ENCODE measurements at regions not wholly inside any gene's neighbourhood (a gene's known extent, or its start where the extent isn't known, plus 50 kb on each side); places are given as distances from the start of the nearest gene placed in this dataset.

DNA sequence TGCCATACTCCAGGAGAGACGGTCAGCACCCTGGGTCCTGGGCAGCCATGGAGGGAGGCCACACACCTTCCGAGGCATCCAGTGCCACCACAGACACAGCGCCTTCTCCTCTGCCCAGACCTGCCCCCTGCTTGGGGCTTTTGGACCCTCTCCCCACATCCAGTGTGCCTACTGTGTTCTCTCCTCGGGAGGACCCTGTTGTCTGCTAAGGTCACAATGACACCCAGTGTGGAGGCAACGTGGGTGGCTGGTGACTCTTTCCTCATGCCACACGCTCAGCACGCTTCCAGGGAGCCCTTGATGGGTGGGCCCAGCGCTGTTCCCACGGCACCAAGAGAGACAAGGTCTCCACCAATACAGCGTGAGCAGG lies 251.9 kb downstream of the EIPR1 start:
- no peak for TF ChIP-seq ZNF274 (IDR thresholded peaks at IDR 0.05; ENCODE audit: low read depth, low read length)
- H3K4me3 ChIP-seq (ENCODE audit: low read length): no peak overlapping the region

DNA sequence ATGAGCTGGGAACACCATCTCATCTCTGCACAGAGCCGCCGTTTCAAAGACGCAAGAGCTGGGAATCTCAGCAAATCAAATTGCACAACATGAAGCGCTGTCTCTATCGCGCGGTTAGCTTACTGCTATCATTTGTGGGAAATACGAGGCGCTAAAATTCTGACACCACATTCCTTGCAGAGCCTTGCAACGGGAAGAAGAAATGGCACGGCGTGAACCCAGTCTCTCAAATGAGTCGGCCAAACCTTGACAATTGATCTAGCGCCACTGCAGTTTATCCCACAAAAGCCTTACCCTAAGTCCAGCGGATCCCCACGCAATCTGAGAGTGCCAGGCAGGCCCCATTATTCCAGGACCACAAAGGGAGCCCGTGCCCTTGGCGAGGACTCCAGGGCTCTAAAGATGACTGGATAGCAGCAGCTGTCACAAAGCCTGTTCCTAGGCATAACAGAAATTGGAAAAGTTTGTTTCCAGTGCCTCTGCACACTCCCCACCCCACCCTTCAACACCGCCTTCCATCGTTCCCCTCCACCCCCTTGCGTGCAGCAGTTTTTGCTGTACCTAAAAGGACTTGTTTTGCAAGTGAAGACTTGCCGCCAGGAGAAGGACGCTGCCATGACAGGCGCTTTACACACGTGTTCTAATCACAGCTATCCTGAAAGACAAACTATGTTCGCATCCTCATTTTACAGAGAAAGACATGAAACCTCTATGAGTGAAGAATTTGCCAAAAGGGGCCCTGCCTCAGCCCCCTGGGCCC lies 252.4 kb downstream of the EIPR1 start:
- H3K4me3 ChIP-seq (ENCODE audit: low read length): no peak overlapping the region
- TF ChIP-seq ZNF274 (IDR thresholded peaks at IDR 0.05; ENCODE audit: low read depth, low read length): no peak

DNA sequence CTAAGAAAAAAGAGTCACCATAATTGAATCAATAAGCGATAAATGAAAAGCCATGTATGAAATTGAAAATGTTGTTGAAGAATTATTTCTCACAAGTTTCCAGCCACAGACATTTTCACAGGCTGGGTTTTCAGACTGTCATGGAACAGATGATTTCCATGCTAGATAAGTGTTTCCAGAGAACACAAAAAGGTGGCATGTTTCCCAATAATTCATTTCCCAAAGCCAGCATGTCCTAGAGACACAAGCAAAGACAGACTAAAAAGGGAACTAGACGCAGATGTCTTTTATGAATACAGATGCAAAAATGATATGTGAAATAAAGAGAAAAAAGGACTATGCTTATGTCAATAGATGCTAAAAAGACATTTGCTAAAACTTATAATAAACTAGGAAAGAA lies 255.1 kb downstream of the EIPR1 start:
- no peak for TF ChIP-seq ZNF274 (IDR thresholded peaks at IDR 0.05; ENCODE audit: low read depth, low read length)
- no peak overlapping the region for H3K4me3 ChIP-seq (ENCODE audit: low read length)

DNA sequence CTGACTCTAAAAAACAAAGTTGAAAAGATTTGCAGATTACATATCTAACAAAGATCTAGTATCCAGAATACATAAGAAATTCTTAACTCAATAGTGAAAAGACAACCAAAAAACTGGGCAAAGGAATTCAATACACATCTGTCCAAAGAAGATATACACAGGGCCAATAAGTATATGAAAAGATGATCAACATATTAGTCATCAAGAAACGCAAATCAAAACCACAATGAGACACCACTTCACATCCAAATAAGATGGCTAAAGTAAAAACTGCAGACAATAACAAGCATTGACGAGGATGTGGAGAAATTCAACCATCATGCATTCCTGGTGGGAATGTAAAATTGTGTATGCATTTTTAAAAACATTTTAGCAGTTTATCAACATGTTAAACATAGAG lies 256.0 kb downstream of the EIPR1 start:
- TF ChIP-seq ZNF274 (IDR thresholded peaks at IDR 0.05; ENCODE audit: low read depth, low read length): no peak
- H3K4me3 ChIP-seq (ENCODE audit: low read length): no peak overlapping the region

DNA sequence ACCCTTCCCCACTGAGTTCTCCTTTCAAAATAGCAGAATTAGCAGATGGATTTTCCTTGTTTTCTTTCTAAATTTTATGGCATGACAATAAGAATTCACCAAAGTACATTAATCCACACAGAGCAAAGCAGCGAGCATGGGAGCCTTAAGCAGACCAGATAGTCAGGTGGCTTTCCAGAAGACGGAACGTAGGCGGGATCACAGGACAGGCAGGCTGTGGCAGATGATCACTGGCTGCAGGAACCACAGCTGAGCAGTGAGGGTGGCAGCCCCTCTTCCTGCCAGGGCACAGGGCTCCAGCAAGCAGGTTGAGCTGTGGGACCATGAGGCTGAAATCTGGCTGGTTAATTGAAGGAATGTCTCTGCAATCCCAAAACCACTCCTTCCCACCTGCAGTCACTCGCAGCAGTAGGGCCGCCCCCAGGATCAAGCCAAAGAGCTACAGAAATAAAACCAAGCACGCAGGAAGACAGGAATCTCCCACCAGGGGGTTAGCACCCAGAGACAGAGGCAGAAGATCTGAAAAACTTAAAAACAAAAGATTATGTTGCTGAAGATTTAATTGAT lies 259.9 kb downstream of the EIPR1 start:
- no peak overlapping the region for H3K4me3 ChIP-seq (ENCODE audit: low read length)
- no peak for TF ChIP-seq ZNF274 (IDR thresholded peaks at IDR 0.05; ENCODE audit: low read depth, low read length)

DNA sequence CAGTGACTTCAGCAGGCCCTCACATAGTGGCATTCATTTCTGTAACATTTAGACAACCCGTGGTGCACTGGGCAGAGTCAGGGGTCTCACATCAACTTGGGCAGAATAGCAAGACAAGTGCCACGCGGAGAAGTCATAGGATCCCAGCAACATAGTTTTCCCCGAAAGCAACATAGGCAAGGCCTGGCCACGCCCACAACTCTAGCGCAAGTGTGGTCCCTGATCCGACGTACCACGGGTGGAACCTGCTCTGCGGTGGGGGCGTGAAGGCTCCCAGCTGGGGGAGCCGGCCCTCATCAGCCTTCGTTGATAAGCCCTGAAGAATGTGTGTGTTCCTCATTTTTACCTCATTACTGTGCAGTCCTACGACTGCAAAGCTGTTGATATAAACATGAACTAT lies 261.2 kb downstream of the EIPR1 start:
- no peak overlapping the region for H3K4me3 ChIP-seq (ENCODE audit: low read length)
- TF ChIP-seq ZNF274 (IDR thresholded peaks at IDR 0.05; ENCODE audit: low read depth, low read length): no peak

DNA sequence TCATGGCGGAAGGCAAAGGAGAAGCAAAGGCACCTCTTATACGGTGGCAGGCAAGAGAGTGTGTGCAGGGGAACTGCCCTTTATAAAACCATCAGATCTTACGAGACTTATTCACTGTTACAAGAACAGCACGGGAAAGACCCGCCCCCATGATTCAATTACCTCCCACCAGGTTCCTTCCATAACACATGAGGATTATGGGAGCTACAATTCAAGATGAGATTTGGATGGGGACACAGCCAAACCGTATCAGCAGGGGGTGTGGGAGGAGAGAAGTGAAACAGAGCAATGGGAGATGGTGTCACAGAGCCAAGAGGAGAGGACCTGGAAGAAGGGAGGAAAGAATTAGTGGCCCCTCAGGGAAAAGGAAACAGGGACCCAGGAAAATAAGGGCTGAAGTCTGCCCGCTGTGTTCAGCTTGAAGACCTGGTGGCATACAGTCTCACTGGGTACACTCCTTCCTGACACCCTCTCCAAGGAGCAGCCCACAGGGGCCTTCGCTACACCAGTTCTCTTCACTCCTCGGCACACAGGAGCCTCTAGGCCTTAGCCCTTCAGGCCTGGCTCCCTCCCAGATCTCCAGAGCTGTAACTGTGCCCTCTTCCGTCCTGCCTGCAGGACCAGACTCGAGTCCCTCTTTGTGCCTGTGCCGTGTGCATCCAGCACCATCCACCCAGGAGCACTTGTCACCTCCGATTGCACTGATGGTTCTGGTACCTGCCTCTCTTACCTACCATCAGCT lies 262.1 kb downstream of the EIPR1 start:
- TF ChIP-seq ZNF274 (IDR thresholded peaks at IDR 0.05; ENCODE audit: low read depth, low read length): no peak
- H3K4me3 ChIP-seq (ENCODE audit: low read length): no peak overlapping the region

DNA sequence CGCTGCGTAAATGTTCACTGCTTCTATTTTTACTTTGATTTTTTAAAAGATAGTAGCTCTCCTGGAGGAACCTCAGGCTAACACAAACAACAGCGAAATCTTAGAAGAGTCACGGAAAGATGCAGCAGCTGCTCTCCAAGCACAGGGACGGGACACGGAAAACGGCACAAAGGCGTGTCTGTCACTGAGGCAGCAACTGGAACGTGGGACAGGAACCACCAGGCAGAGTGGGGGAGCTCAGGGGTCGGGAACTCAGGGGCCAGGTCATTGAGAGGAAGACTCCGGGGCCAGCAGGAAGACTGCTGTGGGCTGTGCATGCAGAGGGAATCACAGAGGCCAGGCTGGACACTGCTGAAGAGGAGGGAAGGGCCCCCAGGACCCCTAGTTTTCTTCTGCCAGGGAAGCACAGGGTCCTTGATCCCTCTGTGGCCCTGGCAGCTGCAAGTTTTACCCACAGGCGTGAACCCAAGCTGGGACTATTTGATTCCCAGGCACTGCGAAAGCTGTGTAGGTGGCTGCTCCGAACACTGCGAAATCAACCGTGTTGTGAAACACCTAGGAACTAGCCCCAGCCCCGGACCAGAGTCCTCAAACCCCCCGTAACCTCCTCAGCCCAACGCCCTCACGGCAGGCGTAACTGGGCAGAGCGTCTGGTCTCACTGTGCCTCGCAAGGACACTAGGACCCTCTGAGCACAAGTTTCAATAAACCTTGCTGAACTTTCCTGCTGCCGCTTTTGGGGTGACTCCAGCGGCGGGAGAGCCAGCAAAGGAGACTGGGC lies 263.0 kb downstream of the EIPR1 start:
- no peak overlapping the region for H3K4me3 ChIP-seq (ENCODE audit: low read length)
- TF ChIP-seq ZNF274 (IDR thresholded peaks at IDR 0.05; ENCODE audit: low read depth, low read length): no peak

DNA sequence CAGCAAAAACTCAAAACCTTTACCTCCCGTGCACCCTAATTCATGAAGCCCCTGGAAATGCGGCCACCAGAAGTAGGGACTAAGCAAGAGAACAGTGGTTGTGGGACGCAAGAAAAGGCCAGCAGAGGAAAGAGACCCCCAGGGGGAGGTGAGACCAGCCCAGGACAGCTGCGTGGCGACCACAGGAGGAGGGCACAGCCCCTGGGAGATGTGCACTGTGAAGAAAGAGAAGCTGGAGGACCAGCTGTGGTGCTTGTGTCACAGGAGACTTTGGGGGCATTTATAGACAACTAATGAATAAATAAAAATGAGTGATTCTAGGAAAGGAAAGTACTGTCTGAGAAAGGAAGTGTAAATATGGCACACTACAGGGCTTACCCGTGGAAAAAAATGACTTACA lies 263.8 kb downstream of the EIPR1 start:
- H3K4me3 ChIP-seq (ENCODE audit: low read length): no peak overlapping the region
- TF ChIP-seq ZNF274 (IDR thresholded peaks at IDR 0.05; ENCODE audit: low read depth, low read length): no peak

DNA sequence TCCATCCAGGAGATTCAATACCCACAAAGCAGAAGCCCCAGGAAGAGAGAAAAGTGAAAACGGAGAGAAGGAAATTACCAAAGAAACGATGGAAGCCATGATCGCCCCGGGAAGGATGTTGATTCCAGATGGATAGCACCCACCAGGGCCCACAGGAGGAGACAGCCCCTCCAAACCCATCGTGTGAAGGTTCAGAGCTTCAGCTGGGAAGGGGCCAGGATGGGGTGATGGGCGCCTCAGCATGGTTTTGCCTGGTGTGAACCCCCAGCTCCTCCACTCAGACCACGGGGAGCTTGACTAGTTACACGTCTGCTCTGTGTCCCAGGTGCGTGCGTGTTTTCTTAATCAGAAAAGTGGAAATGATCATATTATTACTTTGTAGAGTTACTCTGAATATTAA lies 264.5 kb downstream of the EIPR1 start:
- no peak for TF ChIP-seq ZNF274 (IDR thresholded peaks at IDR 0.05; ENCODE audit: low read depth, low read length)
- no peak overlapping the region for H3K4me3 ChIP-seq (ENCODE audit: low read length)

DNA sequence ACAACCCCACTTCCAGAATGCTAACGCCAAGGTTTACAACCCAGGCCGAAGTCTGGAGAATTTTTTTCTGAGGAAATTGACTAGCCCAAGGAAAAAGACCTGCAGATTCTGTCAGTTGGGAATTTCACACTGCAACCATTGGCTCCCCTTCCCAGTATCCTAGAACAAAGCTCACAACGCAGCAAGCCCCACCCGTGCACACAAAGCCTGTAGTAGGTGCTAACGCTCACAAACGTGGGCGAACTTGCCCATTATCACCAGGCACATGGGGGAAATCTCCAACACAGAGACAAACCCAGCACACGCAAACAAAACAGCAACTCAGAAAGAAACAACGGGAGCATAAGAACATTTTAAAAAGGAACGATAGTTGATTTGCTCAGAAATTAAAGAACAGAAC lies 265.1 kb downstream of the EIPR1 start:
- no peak for TF ChIP-seq ZNF274 (IDR thresholded peaks at IDR 0.05; ENCODE audit: low read depth, low read length)
- H3K4me3 ChIP-seq (ENCODE audit: low read length): no peak overlapping the region

DNA sequence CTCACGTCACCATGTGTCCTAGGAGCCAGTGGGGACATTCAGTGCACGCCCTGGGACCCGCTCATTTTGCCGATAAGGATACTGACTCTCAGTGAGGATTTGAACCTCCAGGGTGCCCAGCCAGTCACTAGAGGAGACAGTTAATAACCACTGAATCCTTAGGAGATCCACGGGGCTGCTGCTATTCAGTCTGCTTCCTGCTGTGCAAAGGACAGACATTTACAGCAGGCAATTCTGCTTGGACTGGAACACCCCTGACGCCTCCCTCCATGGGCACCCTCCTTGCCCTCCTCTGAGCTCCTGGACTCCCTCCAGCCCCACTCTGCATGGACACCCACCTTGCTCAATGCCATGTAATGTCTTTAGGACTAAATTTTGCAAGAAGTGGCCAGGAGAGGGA lies 265.5 kb downstream of the EIPR1 start:
- no peak for TF ChIP-seq ZNF274 (IDR thresholded peaks at IDR 0.05; ENCODE audit: low read depth, low read length)
- H3K4me3 ChIP-seq (ENCODE audit: low read length): no peak overlapping the region

DNA sequence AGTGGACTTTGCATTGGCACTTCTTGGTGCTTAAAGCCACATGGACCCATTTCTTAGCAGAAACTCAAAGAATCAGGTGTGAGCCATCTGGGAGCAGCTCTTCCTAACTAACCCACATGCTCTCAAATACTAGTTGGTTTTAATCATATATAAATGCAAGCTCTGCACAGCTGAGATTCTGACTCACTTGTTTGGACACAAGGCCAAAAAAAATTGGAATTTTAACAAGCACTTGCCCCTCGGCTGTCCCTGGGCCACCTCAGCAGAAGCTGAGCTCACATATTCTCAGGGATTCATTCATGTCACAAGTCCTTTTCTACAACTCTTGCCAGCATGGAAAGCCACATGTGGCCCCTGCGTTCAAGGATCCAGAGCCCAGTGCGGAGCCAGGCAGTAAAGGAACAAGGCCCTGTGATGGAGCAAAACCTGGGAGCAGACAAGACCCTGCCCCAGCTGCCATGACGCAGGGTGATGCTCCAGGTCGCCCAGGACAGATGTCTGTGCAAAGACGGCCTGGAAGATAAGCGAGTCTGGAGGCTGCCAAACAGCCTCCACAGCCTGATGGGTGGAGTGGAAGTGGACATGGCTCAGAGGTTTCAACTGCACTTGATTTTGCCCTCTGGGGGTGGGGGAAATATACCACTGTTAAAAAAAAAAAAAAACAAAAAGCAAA lies 266.5 kb downstream of the EIPR1 start:
- no peak overlapping the region for H3K4me3 ChIP-seq (ENCODE audit: low read length)
- no peak for TF ChIP-seq ZNF274 (IDR thresholded peaks at IDR 0.05; ENCODE audit: low read depth, low read length)

DNA sequence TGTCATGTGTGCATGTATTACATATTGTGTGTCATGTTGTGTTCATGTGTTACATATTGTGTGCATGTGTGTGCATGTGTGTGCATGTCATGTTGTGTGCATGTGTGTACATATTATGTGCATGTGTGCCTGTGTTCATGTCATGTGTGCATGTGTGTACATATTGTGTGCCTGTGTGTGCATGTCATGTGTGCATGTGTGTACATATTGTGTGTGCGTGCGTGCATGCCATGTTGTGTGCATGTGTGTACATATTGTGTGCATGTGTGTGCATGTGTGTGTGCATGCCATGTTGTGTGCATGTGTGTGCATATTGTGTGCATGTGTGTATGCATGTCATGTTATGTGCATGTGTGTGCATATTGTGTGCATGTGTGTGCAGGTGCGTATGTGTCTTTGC lies 267.1 kb downstream of the EIPR1 start:
- H3K4me3 ChIP-seq (ENCODE audit: low read length): no peak overlapping the region
- TF ChIP-seq ZNF274 (IDR thresholded peaks at IDR 0.05; ENCODE audit: low read depth, low read length): no peak
